ENCODE measurements at regions not wholly inside any gene's neighbourhood (a gene's known extent, or its start where the extent isn't known, plus 50 kb on each side); places are given as distances from the start of the nearest gene placed in this dataset.

DNA sequence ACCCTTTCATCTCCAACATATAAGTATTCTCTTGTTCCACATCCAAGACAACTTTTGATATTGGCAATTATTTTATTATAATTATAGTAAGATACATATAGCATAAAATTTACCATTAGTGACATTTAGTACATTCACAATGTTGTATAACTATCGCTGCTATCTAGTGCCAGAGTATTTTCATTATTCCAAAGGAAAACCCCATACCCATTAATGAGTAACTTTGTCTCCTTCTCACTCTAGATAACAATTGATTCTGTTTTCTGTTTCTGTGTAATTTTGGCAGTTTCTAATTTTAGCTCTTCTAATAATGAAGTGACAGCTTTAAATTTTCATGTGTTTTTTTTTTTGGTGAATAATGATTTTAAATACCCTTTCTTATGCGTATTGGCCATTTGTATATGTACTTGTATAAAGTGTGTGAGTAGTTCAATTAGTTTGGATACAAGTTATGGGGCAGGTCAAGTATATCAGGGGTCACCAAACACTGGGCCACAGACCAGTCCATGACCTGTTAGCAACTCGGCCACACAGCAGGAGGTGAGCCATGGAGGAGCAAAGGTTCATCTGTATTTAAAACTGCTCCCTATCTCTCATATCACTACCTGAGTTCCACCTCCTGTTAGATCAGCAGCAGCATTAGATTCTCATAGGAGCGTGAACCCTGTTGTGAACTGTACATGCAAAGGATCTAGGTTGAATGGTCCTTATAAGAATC is 97.2 kb upstream of the SYT1 start:
- TF ChIP-seq, protein P1, sequence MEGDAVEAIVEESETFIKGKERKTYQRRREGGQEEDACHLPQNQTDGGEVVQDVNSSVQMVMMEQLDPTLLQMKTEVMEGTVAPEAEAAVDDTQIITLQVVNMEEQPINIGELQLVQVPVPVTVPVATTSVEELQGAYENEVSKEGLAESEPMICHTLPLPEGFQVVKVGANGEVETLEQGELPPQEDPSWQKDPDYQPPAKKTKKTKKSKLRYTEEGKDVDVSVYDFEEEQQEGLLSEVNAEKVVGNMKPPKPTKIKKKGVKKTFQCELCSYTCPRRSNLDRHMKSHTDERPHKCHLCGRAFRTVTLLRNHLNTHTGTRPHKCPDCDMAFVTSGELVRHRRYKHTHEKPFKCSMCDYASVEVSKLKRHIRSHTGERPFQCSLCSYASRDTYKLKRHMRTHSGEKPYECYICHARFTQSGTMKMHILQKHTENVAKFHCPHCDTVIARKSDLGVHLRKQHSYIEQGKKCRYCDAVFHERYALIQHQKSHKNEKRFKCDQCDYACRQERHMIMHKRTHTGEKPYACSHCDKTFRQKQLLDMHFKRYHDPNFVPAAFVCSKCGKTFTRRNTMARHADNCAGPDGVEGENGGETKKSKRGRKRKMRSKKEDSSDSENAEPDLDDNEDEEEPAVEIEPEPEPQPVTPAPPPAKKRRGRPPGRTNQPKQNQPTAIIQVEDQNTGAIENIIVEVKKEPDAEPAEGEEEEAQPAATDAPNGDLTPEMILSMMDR (IDR thresholded peaks at IDR 0.05; ENCODE audit: borderline replicate concordance, control extremely low read depth, extremely low read depth, insufficient read depth, missing control alignments) = no peak
- in situ Hi-C loops (cut with MboI; ENCODE audit: low sequenced_read_pairs, unreplicated experiment) = no loop called here
- DNase-seq (ENCODE audit: low spot score) = no peak

DNA sequence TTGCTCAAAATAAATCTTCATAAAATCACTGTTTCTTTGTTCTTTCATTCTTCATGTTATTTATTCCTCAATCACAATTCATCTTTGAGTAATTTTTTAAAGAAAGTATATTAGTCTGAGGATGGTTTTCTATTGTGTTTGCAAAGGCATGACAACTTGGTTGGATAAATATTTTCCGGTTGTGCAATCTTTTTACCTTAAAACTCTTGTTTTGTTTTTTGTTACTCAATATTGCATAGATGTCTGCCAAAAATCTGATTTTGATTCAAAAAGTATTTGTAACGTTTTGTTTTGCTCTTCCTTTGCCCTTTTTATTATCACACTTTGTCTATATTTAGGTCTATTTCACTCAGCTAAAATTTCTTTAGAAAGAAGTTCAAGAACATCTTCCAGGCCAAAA is 86.2 kb upstream of the SYT1 start:
- no peak for DNase-seq (ENCODE audit: low spot score)
- in situ Hi-C loops (cut with MboI; ENCODE audit: low sequenced_read_pairs, unreplicated experiment) = no loop called here
- TF ChIP-seq, protein P1 (IDR thresholded peaks at IDR 0.05; ENCODE audit: borderline replicate concordance, control extremely low read depth, extremely low read depth, insufficient read depth, missing control alignments) = no peak

DNA sequence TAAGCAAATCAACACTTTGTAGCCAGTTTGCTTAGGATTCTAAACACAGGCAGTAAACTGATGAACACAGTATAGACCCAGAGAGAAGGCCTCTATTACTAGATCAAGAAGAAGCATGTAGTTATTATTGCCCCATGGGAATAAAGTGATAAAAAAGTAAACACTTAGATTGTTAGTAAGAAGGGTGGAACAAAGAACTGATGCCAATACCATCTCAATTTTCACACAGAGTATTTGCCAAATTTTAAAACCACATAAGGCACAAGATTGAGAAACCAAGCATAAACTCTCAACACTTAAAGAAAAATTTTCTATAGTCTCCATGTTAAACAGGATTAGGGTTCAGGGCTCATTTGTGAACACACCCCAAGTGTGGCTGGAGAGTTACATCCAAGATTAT is 77.0 kb upstream of the SYT1 start:
- in situ Hi-C loops (cut with MboI; ENCODE audit: low sequenced_read_pairs, unreplicated experiment) = no loop called here
- TF ChIP-seq, protein P1 (IDR thresholded peaks at IDR 0.05; ENCODE audit: borderline replicate concordance, control extremely low read depth, extremely low read depth, insufficient read depth, missing control alignments) = no peak

DNA sequence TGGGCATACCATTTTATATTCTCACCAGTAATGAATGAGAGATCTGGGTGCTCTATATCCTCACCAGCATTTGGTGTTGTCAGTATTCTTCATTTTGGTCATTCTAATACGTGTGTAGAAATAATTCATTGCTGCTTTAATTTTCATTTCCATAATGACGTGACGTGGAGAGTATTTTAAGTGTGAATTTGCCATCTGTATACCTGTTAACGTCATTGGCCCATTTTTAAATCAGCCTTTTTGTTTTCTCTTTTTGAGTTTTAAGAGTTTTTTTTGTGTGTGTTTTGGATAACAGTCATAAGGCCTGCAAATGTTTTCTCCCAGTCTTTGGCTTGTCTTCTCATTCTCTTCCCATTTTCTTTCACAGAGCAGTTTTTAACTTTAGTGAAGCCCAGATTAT is 74.4 kb upstream of the SYT1 start:
- TF ChIP-seq, protein P1 (IDR thresholded peaks at IDR 0.05; ENCODE audit: borderline replicate concordance, control extremely low read depth, extremely low read depth, insufficient read depth, missing control alignments) = no peak
- no peak for DNase-seq (ENCODE audit: low spot score)
- in situ Hi-C loops (cut with MboI; ENCODE audit: low sequenced_read_pairs, unreplicated experiment) = no loop called here

More for the DNA sequence above, 77.0 kb upstream of the SYT1 start:
- DNase-seq (ENCODE audit: low spot score) = no peak

DNA sequence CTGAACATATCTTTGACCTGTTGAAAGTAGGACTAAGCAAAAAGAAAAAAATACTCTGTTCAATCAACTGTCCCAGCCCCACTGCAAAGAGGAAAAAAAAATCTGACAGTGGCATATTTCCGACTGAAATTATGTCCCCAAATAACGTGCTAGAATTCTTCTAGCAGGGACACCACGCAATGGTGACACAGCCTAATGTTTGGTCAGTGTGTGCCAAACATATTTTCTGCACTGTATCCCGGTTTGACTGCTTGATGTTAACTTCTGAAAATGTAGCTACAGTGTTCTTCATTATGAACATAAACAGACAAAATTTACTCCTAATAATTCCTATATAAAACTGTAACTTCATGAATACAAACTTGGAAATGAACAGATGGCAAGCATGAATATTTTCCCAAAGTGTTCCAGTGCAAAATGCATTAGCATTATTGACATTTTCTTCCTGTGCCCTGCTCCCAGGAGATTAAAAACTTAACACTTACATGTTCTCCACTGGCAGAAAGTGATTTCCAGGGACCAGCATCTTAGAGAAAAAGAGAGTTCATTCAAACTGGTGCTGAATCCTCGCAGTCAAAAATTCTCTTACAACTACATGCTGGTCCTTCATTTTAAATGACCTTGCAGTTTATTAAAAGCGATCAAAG is 72.4 kb upstream of the SYT1 start:
- TF ChIP-seq, protein P1 (IDR thresholded peaks at IDR 0.05; ENCODE audit: borderline replicate concordance, control extremely low read depth, extremely low read depth, insufficient read depth, missing control alignments) = no peak
- in situ Hi-C loops (cut with MboI; ENCODE audit: low sequenced_read_pairs, unreplicated experiment) = no loop called here

DNA sequence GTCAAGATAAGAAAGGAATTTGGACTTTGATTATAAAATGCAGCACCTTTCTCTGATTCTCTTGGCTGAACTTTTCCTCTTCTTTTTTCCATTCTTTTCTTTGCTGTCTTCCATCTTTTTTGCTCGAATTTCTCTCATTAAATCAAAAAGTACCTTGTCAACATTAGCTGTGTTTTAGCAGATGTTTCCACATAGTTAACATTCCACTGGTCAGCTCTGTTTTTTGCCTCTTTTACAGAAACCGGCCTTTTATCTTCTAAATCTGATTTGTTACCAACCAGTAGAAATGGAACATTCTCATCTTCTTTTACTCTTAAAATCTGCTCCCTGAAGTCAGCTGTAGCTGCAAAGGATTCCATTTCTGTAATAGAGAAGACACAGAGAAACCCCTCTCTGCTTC is 71.1 kb upstream of the SYT1 start:
- in situ Hi-C loops (cut with MboI; ENCODE audit: low sequenced_read_pairs, unreplicated experiment) = no loop called here
- no peak for DNase-seq (ENCODE audit: low spot score)
- TF ChIP-seq, protein P1 (IDR thresholded peaks at IDR 0.05; ENCODE audit: borderline replicate concordance, control extremely low read depth, extremely low read depth, insufficient read depth, missing control alignments) = no peak

More for the DNA sequence above, 72.4 kb upstream of the SYT1 start:
- DNase-seq (ENCODE audit: low spot score) = no peak
